Loucy (cell line): ENCODE measurements at regions not wholly inside any gene's neighbourhood (a gene's known extent, or its start where the extent isn't known, plus 50 kb on each side); places are given as distances from the start of the nearest gene placed in this dataset.

Experiments
- EZH2phosphoT487 ChIP-seq: fragments of 200-600 bp; IDR thresholded peaks from 2 replicates; pipeline ENCODE4 v1.6.1; 2018; ENCODE audit warnings: antibody characterized with exemption, mild to moderate bottlenecking, moderate library complexity, borderline replicate concordance
- TF ChIP-seq, protein P1 (sequence below): fragments of 200-600 bp; sonication (generic); conservative IDR thresholded peaks from 2 replicates; pipeline ENCODE4 v1.5.1; 2014; ENCODE audit warnings: mild to moderate bottlenecking, antibody characterized with exemption, low read length

GRCh38 chr18:78673516-78674321, 305.9 kb upstream of the SALL3 start:
- TF ChIP-seq, protein P1, sequence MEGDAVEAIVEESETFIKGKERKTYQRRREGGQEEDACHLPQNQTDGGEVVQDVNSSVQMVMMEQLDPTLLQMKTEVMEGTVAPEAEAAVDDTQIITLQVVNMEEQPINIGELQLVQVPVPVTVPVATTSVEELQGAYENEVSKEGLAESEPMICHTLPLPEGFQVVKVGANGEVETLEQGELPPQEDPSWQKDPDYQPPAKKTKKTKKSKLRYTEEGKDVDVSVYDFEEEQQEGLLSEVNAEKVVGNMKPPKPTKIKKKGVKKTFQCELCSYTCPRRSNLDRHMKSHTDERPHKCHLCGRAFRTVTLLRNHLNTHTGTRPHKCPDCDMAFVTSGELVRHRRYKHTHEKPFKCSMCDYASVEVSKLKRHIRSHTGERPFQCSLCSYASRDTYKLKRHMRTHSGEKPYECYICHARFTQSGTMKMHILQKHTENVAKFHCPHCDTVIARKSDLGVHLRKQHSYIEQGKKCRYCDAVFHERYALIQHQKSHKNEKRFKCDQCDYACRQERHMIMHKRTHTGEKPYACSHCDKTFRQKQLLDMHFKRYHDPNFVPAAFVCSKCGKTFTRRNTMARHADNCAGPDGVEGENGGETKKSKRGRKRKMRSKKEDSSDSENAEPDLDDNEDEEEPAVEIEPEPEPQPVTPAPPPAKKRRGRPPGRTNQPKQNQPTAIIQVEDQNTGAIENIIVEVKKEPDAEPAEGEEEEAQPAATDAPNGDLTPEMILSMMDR = no peak
- no peak for TF ChIP-seq EZH2phosphoT487
